ENCODE measurements at regions not wholly inside any gene's neighbourhood (a gene's known extent, or its start where the extent isn't known, plus 50 kb on each side); places are given as distances from the start of the nearest gene placed in this dataset.

GRCh38 chr11:119858288-119858687 is 129.3 kb upstream of the NECTIN1 start:
- no peak overlapping the region for H3K4me3 ChIP-seq
- DNase-seq (ENCODE audit: low spot score): no peak

GRCh38 chr11:119856681-119857485 is 127.9 kb upstream of the NECTIN1 start:
- no peak for DNase-seq (ENCODE audit: low spot score)
- no peak overlapping the region for H3K27ac ChIP-seq
- no peak for TF ChIP-seq CTCF (IDR thresholded peaks at IDR 0.05)
- ATAC-seq (ENCODE audit: insufficient number of reproducible peaks, low FRiP score, low read depth): no peak
- no peaks in the 10 kb centered on the region for H3K9me3 ChIP-seq
- H3K36me3 ChIP-seq: no peaks in the 10 kb centered on the region
- no peak overlapping the region for H3K4me3 ChIP-seq
- H3K27me3 ChIP-seq (replicated peaks; ENCODE audit: insufficient read depth): no peaks in the 10 kb centered on the region
- H3K4me1 ChIP-seq (ENCODE audit: control insufficient read depth in 1 of 2, low read depth in 2 of 2): peaks cover 0 to 13% of the 10 kb centered on the region in 2 donors

More at GRCh38 chr11:119858288-119858687, 129.3 kb upstream of the NECTIN1 start:
- H3K27ac ChIP-seq: no peak overlapping the region
- ATAC-seq (ENCODE audit: insufficient number of reproducible peaks, low FRiP score, low read depth): no peak
- H3K36me3 ChIP-seq: no peaks in the 10 kb centered on the region
- TF ChIP-seq CTCF (IDR thresholded peaks at IDR 0.05): no peak
- H3K4me1 ChIP-seq (ENCODE audit: control insufficient read depth in 1 of 2, low read depth in 2 of 2): peaks cover 0 to 13% of the 10 kb centered on the region in 2 donors
- no peaks in the 10 kb centered on the region for H3K27me3 ChIP-seq (replicated peaks; ENCODE audit: insufficient read depth)
- no peaks in the 10 kb centered on the region for H3K9me3 ChIP-seq

GRCh38 chr11:119855066-119855465 is 126.1 kb upstream of the NECTIN1 start:
- Histone ChIP-seq H3K9me3 (no peaks in the 10 kb centered on the region), H3K4me3 (no peak overlapping the region), H3K27ac (peak overlapping the region in 1 of 2 donors; percentile 31), H3K36me3 (no peaks in the 10 kb centered on the region), H3K27me3 (replicated peaks; ENCODE audit: insufficient read depth) (no peaks in the 10 kb centered on the region), H3K4me1 (ENCODE audit: control insufficient read depth in 1 of 2, low read depth in 2 of 2) (peaks cover 0 to 13% of the 10 kb centered on the region in 2 donors)
- DNase-seq (ENCODE audit: low spot score) (no peak), ATAC-seq (ENCODE audit: insufficient number of reproducible peaks, low FRiP score, low read depth) (peak; percentile 40)
- no peak for TF ChIP-seq CTCF (IDR thresholded peaks at IDR 0.05)

- H3K27ac ChIP-seq: peak overlapping the region in 1 of 2 donors; percentile 31
- H3K27me3 ChIP-seq (replicated peaks; ENCODE audit: insufficient read depth): no peaks in the 10 kb centered on the region
Measured at GRCh38 chr11:119854521-119854920, 125.5 kb upstream of the NECTIN1 start.

More at GRCh38 chr11:119854521-119854920, 125.5 kb upstream of the NECTIN1 start:
- ATAC-seq (ENCODE audit: insufficient number of reproducible peaks, low FRiP score, low read depth) (no peak), DNase-seq (ENCODE audit: low spot score) (no peak)
- no peaks in the 10 kb centered on the region for H3K36me3 ChIP-seq
- H3K4me3 ChIP-seq: no peak overlapping the region
- TF ChIP-seq CTCF (IDR thresholded peaks at IDR 0.05): no peak
- H3K9me3 ChIP-seq: no peaks in the 10 kb centered on the region
- peaks cover 0 to 13% of the 10 kb centered on the region in 2 donors for H3K4me1 ChIP-seq (ENCODE audit: control insufficient read depth in 1 of 2, low read depth in 2 of 2)
